ENCODE measurements at regions not wholly inside any gene's neighbourhood (a gene's known extent, or its start where the extent isn't known, plus 50 kb on each side); places are given as distances from the start of the nearest gene placed in this dataset.

DNA sequence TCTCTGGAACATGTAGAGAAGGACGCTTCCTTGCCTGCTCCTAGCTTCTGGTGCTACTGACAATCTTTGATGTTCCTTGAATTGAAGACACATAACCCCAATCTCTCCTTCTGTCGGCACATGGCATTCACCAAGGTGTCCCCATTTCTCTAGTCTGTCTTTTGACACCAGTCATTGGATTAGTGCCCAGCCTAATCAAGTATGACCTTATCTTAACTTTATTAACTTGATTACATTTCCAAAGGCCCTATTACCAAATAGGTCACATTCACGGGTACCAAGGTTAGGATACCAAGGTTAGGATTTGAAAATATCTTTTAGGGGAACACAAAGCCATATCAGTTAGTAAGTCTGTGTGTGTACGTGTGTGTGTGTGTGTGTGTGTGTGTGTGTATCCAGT is 377.9 kb downstream of the CMPK2 start:
- 78% methylated on average over 4 of the region's 4 CpGs for WGBS (ENCODE audit: low lambda C conversion rate, missing lambda C conversion rate)
- no peaks in the 10 kb centered on the region for H3K9me2 ChIP-seq (replicated peaks; ENCODE audit: insufficient read depth)
- H3K9me3 ChIP-seq (ENCODE audit: low read depth) = no peaks in the 10 kb centered on the region
- no peak for TF ChIP-seq EZH2 (IDR thresholded peaks at IDR 0.05; ENCODE audit: borderline replicate concordance)
- no peak for TF ChIP-seq EZH2phosphoT487 (IDR thresholded peaks at IDR 0.05; ENCODE audit: low read depth, severe bottlenecking, unreplicated experiment)
- TF ChIP-seq, protein P1, sequence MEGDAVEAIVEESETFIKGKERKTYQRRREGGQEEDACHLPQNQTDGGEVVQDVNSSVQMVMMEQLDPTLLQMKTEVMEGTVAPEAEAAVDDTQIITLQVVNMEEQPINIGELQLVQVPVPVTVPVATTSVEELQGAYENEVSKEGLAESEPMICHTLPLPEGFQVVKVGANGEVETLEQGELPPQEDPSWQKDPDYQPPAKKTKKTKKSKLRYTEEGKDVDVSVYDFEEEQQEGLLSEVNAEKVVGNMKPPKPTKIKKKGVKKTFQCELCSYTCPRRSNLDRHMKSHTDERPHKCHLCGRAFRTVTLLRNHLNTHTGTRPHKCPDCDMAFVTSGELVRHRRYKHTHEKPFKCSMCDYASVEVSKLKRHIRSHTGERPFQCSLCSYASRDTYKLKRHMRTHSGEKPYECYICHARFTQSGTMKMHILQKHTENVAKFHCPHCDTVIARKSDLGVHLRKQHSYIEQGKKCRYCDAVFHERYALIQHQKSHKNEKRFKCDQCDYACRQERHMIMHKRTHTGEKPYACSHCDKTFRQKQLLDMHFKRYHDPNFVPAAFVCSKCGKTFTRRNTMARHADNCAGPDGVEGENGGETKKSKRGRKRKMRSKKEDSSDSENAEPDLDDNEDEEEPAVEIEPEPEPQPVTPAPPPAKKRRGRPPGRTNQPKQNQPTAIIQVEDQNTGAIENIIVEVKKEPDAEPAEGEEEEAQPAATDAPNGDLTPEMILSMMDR (IDR thresholded peaks at IDR 0.05; ENCODE audit: poor library complexity) = no peak
- no peak for DNase-seq (ENCODE audit: low spot score)
- H3K27ac ChIP-seq = no peak overlapping the region
- no peaks in the 10 kb centered on the region for H4K20me1 ChIP-seq (ENCODE audit: insufficient read depth, poor library complexity, severe bottlenecking)
- H3K4me2 ChIP-seq = no peak overlapping the region
- no peak overlapping the region for H3K4me3 ChIP-seq
- H2AFZ ChIP-seq = no peak overlapping the region
- no peaks in the 10 kb centered on the region for H3K36me3 ChIP-seq (replicated peaks; ENCODE audit: insufficient read depth, low read depth)
- H3K4me1 ChIP-seq (ENCODE audit: insufficient read depth) = no peaks in the 10 kb centered on the region
- H3K27me3 ChIP-seq = no peaks in the 10 kb centered on the region
- H3K79me2 ChIP-seq = no peaks in the 10 kb centered on the region

DNA sequence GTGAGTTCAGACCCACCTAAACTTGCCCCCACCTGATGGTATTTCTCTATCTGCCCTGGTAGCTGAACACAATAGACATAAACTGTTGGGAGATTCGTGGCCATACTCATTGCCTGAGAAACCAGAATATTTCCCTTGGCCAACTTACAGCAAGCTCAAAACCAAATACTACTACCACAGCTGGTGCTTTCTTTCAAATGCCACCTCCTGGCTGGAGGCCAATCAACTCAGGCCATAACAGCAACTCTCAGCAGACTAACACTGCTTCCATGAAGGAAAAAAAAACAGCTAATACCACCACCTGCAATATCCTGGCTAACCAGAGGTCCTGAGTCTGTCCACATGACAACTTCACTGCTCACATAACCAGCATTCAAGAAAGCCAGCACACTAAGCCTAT is 373.1 kb downstream of the CMPK2 start:
- Histone ChIP-seq H3K27ac (no peak overlapping the region), H4K20me1 (ENCODE audit: insufficient read depth, poor library complexity, severe bottlenecking) (no peaks in the 10 kb centered on the region), H3K36me3 (replicated peaks; ENCODE audit: insufficient read depth, low read depth) (no peaks in the 10 kb centered on the region), H3K9me2 (replicated peaks; ENCODE audit: insufficient read depth) (no peaks in the 10 kb centered on the region), H3K9me3 (ENCODE audit: low read depth) (no peaks in the 10 kb centered on the region), H2AFZ (no peak overlapping the region), H3K79me2 (no peaks in the 10 kb centered on the region), H3K27me3 (no peaks in the 10 kb centered on the region), H3K4me2 (no peak overlapping the region), H3K4me3 (no peak overlapping the region), H3K4me1 (ENCODE audit: insufficient read depth) (no peaks in the 10 kb centered on the region)
- TF ChIP-seq, protein P1 (IDR thresholded peaks at IDR 0.05; ENCODE audit: poor library complexity) = no peak
- TF ChIP-seq EZH2phosphoT487 (IDR thresholded peaks at IDR 0.05; ENCODE audit: low read depth, severe bottlenecking, unreplicated experiment) (no peak), EZH2 (IDR thresholded peaks at IDR 0.05; ENCODE audit: borderline replicate concordance) (no peak)
- no peak for DNase-seq (ENCODE audit: low spot score)
- WGBS (ENCODE audit: low lambda C conversion rate, missing lambda C conversion rate) = 91% methylated on average over 1 of the region's 1 CpG

DNA sequence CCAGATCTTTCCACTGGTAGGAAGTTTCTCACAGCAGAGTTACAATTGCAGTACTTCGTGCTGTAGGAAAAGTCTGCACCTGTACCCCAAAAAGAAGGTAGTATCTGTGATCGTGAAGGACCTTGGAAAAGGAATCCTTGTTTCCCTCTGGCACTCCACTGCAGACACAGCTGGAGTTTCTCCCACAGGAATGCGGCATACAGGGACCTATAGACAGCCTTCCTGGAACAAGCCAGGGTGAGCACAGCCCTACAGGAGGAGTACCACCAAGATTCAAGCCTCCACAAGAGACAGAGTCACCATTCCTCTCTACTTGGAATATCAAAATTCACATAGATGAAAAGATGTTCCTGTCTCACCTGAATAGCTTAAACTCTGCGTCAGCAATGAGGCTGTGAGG is 372.4 kb downstream of the CMPK2 start:
- no peaks in the 10 kb centered on the region for H4K20me1 ChIP-seq (ENCODE audit: insufficient read depth, poor library complexity, severe bottlenecking)
- WGBS (ENCODE audit: low lambda C conversion rate, missing lambda C conversion rate) = 93% methylated on average over 4 of the region's 4 CpGs
- H3K79me2 ChIP-seq = no peaks in the 10 kb centered on the region
- no peaks in the 10 kb centered on the region for H3K4me1 ChIP-seq (ENCODE audit: insufficient read depth)
- no peak overlapping the region for H3K4me3 ChIP-seq
- no peaks in the 10 kb centered on the region for H3K36me3 ChIP-seq (replicated peaks; ENCODE audit: insufficient read depth, low read depth)
- H3K9me2 ChIP-seq (replicated peaks; ENCODE audit: insufficient read depth) = no peaks in the 10 kb centered on the region
- no peaks in the 10 kb centered on the region for H3K9me3 ChIP-seq (ENCODE audit: low read depth)
- H3K27me3 ChIP-seq = no peaks in the 10 kb centered on the region
- TF ChIP-seq, protein P1 (IDR thresholded peaks at IDR 0.05; ENCODE audit: poor library complexity) = no peak
- no peak for TF ChIP-seq EZH2 (IDR thresholded peaks at IDR 0.05; ENCODE audit: borderline replicate concordance)
- TF ChIP-seq EZH2phosphoT487 (IDR thresholded peaks at IDR 0.05; ENCODE audit: low read depth, severe bottlenecking, unreplicated experiment) = no peak
- DNase-seq (ENCODE audit: low spot score) = no peak
- no peak overlapping the region for H3K4me2 ChIP-seq
- no peak overlapping the region for H2AFZ ChIP-seq
- H3K27ac ChIP-seq = no peak overlapping the region

DNA sequence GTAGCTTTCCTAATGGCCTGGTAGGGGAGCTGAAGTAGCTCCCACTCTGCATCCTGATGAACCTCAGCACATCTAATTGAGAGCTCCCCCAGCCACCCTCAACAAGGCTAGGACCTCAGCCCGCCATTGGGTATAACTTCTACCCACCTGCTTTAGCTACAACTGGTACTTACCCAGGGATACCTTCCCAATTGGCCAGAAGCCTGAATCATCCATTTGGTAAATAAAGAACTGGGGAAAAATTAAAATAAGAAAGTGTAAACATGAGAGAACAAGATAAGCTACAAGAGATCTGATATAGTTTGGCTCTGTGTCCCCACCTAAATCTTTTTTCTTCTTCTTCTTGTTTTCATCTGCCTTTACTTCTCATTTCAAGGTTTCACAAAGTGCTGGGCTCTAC is 372.0 kb downstream of the CMPK2 start:
- Histone ChIP-seq H3K36me3 (replicated peaks; ENCODE audit: insufficient read depth, low read depth) (no peaks in the 10 kb centered on the region), H3K4me2 (no peak overlapping the region), H4K20me1 (ENCODE audit: insufficient read depth, poor library complexity, severe bottlenecking) (no peaks in the 10 kb centered on the region), H3K27ac (no peak overlapping the region), H2AFZ (no peak overlapping the region), H3K27me3 (no peaks in the 10 kb centered on the region), H3K4me1 (ENCODE audit: insufficient read depth) (no peaks in the 10 kb centered on the region), H3K79me2 (no peaks in the 10 kb centered on the region), H3K9me2 (replicated peaks; ENCODE audit: insufficient read depth) (no peaks in the 10 kb centered on the region), H3K4me3 (no peak overlapping the region), H3K9me3 (ENCODE audit: low read depth) (no peaks in the 10 kb centered on the region)
- TF ChIP-seq EZH2 (IDR thresholded peaks at IDR 0.05; ENCODE audit: borderline replicate concordance) = no peak
- no peak for TF ChIP-seq EZH2phosphoT487 (IDR thresholded peaks at IDR 0.05; ENCODE audit: low read depth, severe bottlenecking, unreplicated experiment)
- TF ChIP-seq, protein P1 (IDR thresholded peaks at IDR 0.05; ENCODE audit: poor library complexity) = no peak
- WGBS (ENCODE audit: low lambda C conversion rate, missing lambda C conversion rate) = 88% methylated on average over 1 of the region's 1 CpG
- DNase-seq (ENCODE audit: low spot score) = no peak

All from hepatocyte (in vitro differentiated cells).